ENCODE measurements at regions not wholly inside any gene's neighbourhood (a gene's known extent, or its start where the extent isn't known, plus 50 kb on each side); places are given as distances from the start of the nearest gene placed in this dataset.

GRCh38 chr7:38057829-38058228 is 120.2 kb upstream of the STARD3NL start:
- Histone ChIP-seq H2AFZ (ENCODE audit: low read depth, low read length) (no peak overlapping the region), H3K9ac (ENCODE audit: insufficient read depth in 1 of 2, low read depth in 2 of 2, low read length in 2 of 2) (no peak overlapping the region), H4K20me1 (replicated peaks; ENCODE audit: control insufficient read depth, insufficient read depth, low read length) (no peaks in the 10 kb centered on the region), H3K27ac (ENCODE audit: extremely low read depth, low read depth, low read length) (no peak overlapping the region), H3K9me3 (replicated peaks; ENCODE audit: control insufficient read depth, insufficient read depth, low read depth, low read length) (no peaks in the 10 kb centered on the region), H3K27me3 (ENCODE audit: control insufficient read depth in 2 of 2, insufficient read depth in 2 of 2, low read length in 2 of 2) (no peaks in the 10 kb centered on the region), H3K4me1 (replicated peaks in 1 of 2; ENCODE audit: control insufficient read depth in 2 of 2, insufficient read depth in 2 of 2, low read length in 2 of 2) (no peaks in the 10 kb centered on the region), H3K9me1 (ENCODE audit: control insufficient read depth, insufficient read depth, low read length) (no peaks in the 10 kb centered on the region), H3K4me3 (no peak overlapping the region), H3K79me2 (ENCODE audit: control insufficient read depth, insufficient read depth, low read length) (no peaks in the 10 kb centered on the region), H3K36me3 (ENCODE audit: control insufficient read depth, insufficient read depth, low read length) (no peaks in the 10 kb centered on the region), H3K4me2 (ENCODE audit: insufficient read depth, low read length) (no peak overlapping the region)
- no peak for DNase-seq (ENCODE audit: extremely low read depth in 1 of 4, low spot score in 3 of 4)
- no peak for ATAC-seq
- no TSS peak for BruUV-seq (replicated peaks)
- WGBS (ENCODE audit: insufficient coverage, low coverage, missing lambda C conversion rate): 9% methylated on average over 4 of the region's 4 CpGs
- no peak for FAIRE-seq
- ChIA-PET CTCF (ENCODE audit: low intra/inter-chr PET ratio) (no interaction called here), POLR2A (no interaction called here)
- TF ChIP-seq RFX7 (CRISPR knock-in tag; IDR thresholded peaks at IDR 0.05) (no peak), PCBP1 (IDR thresholded peaks at IDR 0.05; ENCODE audit: low read depth, low read length, poor library complexity, severe bottlenecking) (no peak), TBP (optimal IDR thresholded peaks at IDR 0.05; ENCODE audit: low read depth, low read length) (no peak), ZNF277 (CRISPR knock-in tag; IDR thresholded peaks at IDR 0.05; ENCODE audit: borderline replicate concordance) (no peak)
- TF ChIP-seq, protein P1, sequence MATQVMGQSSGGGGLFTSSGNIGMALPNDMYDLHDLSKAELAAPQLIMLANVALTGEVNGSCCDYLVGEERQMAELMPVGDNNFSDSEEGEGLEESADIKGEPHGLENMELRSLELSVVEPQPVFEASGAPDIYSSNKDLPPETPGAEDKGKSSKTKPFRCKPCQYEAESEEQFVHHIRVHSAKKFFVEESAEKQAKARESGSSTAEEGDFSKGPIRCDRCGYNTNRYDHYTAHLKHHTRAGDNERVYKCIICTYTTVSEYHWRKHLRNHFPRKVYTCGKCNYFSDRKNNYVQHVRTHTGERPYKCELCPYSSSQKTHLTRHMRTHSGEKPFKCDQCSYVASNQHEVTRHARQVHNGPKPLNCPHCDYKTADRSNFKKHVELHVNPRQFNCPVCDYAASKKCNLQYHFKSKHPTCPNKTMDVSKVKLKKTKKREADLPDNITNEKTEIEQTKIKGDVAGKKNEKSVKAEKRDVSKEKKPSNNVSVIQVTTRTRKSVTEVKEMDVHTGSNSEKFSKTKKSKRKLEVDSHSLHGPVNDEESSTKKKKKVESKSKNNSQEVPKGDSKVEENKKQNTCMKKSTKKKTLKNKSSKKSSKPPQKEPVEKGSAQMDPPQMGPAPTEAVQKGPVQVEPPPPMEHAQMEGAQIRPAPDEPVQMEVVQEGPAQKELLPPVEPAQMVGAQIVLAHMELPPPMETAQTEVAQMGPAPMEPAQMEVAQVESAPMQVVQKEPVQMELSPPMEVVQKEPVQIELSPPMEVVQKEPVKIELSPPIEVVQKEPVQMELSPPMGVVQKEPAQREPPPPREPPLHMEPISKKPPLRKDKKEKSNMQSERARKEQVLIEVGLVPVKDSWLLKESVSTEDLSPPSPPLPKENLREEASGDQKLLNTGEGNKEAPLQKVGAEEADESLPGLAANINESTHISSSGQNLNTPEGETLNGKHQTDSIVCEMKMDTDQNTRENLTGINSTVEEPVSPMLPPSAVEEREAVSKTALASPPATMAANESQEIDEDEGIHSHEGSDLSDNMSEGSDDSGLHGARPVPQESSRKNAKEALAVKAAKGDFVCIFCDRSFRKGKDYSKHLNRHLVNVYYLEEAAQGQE (IDR thresholded peaks at IDR 0.05; ENCODE audit: borderline replicate concordance): no peak
- TF ChIP-seq, protein P1 (CRISPR knock-in tag; IDR thresholded peaks at IDR 0.05; ENCODE audit: low read depth): no peak
- in situ Hi-C loops (cut with MboI): no loop called here
- intact Hi-C loops (cut with micrococcal nuclease): no loop called here
